ENCODE measurements at regions not wholly inside any gene's neighbourhood (a gene's known extent, or its start where the extent isn't known, plus 50 kb on each side); places are given as distances from the start of the nearest gene placed in this dataset.

GRCh38 chr15:95363646-95364045 is 966.9 kb upstream of the NR2F2 start:
- TF ChIP-seq CTCF (IDR thresholded peaks at IDR 0.05; ENCODE audit: poor library complexity, severe bottlenecking): no peak
- DNase-seq (ENCODE audit: low spot score): no peak

GRCh38 chr15:95365511-95366107 is 964.9 kb upstream of the NR2F2 start:
- DNase-seq (ENCODE audit: low spot score) (no peak), ATAC-seq (ENCODE audit: low read depth) (no peak)
- H3K4me1 ChIP-seq (ENCODE audit: insufficient read depth, poor library complexity, severe bottlenecking): no peaks in the 10 kb centered on the region
- no peak for TF ChIP-seq CTCF (IDR thresholded peaks at IDR 0.05; ENCODE audit: poor library complexity, severe bottlenecking)
- no peak overlapping the region for H3K4me3 ChIP-seq (ENCODE audit: severe bottlenecking)
- no peak overlapping the region for H3K27ac ChIP-seq (ENCODE audit: poor library complexity, severe bottlenecking)
- no peaks in the 10 kb centered on the region for H3K27me3 ChIP-seq (ENCODE audit: insufficient read depth, poor library complexity, severe bottlenecking)
- H3K36me3 ChIP-seq (ENCODE audit: low read depth): no peaks in the 10 kb centered on the region
- no peaks in the 10 kb centered on the region for H3K9me3 ChIP-seq (ENCODE audit: severe bottlenecking)

More at GRCh38 chr15:95363646-95364045, 966.9 kb upstream of the NR2F2 start:
- H3K27me3 ChIP-seq (ENCODE audit: insufficient read depth, poor library complexity, severe bottlenecking): no peaks in the 10 kb centered on the region
- H3K4me1 ChIP-seq (ENCODE audit: insufficient read depth, poor library complexity, severe bottlenecking): no peaks in the 10 kb centered on the region
- no peak overlapping the region for H3K27ac ChIP-seq (ENCODE audit: poor library complexity, severe bottlenecking)
- no peak overlapping the region for H3K4me3 ChIP-seq (ENCODE audit: severe bottlenecking)
- H3K9me3 ChIP-seq (ENCODE audit: severe bottlenecking): no peaks in the 10 kb centered on the region
- H3K36me3 ChIP-seq (ENCODE audit: low read depth): no peaks in the 10 kb centered on the region
- no peak for ATAC-seq (ENCODE audit: low read depth)

GRCh38 chr15:95368191-95368590 is 962.3 kb upstream of the NR2F2 start:
- ATAC-seq (ENCODE audit: low read depth) (no peak), DNase-seq (ENCODE audit: low spot score) (no peak)
- no peak overlapping the region for H3K27ac ChIP-seq (ENCODE audit: poor library complexity, severe bottlenecking)
- no peaks in the 10 kb centered on the region for H3K9me3 ChIP-seq (ENCODE audit: severe bottlenecking)
- H3K27me3 ChIP-seq (ENCODE audit: insufficient read depth, poor library complexity, severe bottlenecking): no peaks in the 10 kb centered on the region
- no peaks in the 10 kb centered on the region for H3K36me3 ChIP-seq (ENCODE audit: low read depth)
- TF ChIP-seq CTCF (IDR thresholded peaks at IDR 0.05; ENCODE audit: poor library complexity, severe bottlenecking): no peak
- H3K4me3 ChIP-seq (ENCODE audit: severe bottlenecking): no peak overlapping the region
- H3K4me1 ChIP-seq (ENCODE audit: insufficient read depth, poor library complexity, severe bottlenecking): no peaks in the 10 kb centered on the region

- no peak overlapping the region for H3K4me3 ChIP-seq (ENCODE audit: severe bottlenecking)
- no peak for TF ChIP-seq CTCF (IDR thresholded peaks at IDR 0.05; ENCODE audit: poor library complexity, severe bottlenecking)
- H3K9me3 ChIP-seq (ENCODE audit: severe bottlenecking): no peaks in the 10 kb centered on the region
- H3K36me3 ChIP-seq (ENCODE audit: low read depth): no peaks in the 10 kb centered on the region
- H3K4me1 ChIP-seq (ENCODE audit: insufficient read depth, poor library complexity, severe bottlenecking): no peaks in the 10 kb centered on the region
- no peaks in the 10 kb centered on the region for H3K27me3 ChIP-seq (ENCODE audit: insufficient read depth, poor library complexity, severe bottlenecking)
- no peak for DNase-seq (ENCODE audit: low spot score)
- no peak for ATAC-seq (ENCODE audit: low read depth)
- H3K27ac ChIP-seq (ENCODE audit: poor library complexity, severe bottlenecking): no peak overlapping the region
Measured at GRCh38 chr15:95368755-95369601, 961.5 kb upstream of the NR2F2 start.

GRCh38 chr15:95370291-95370690 is 960.2 kb upstream of the NR2F2 start:
- no peaks in the 10 kb centered on the region for H3K9me3 ChIP-seq (ENCODE audit: severe bottlenecking)
- H3K4me1 ChIP-seq (ENCODE audit: insufficient read depth, poor library complexity, severe bottlenecking): no peaks in the 10 kb centered on the region
- DNase-seq (ENCODE audit: low spot score) (no peak), ATAC-seq (ENCODE audit: low read depth) (no peak)
- no peak overlapping the region for H3K27ac ChIP-seq (ENCODE audit: poor library complexity, severe bottlenecking)
- H3K36me3 ChIP-seq (ENCODE audit: low read depth): no peaks in the 10 kb centered on the region
- H3K4me3 ChIP-seq (ENCODE audit: severe bottlenecking): no peak overlapping the region
- no peaks in the 10 kb centered on the region for H3K27me3 ChIP-seq (ENCODE audit: insufficient read depth, poor library complexity, severe bottlenecking)
- TF ChIP-seq CTCF (IDR thresholded peaks at IDR 0.05; ENCODE audit: poor library complexity, severe bottlenecking): no peak
